ENCODE measurements at regions not wholly inside any gene's neighbourhood (a gene's known extent, or its start where the extent isn't known, plus 50 kb on each side); places are given as distances from the start of the nearest gene placed in this dataset.

DNA sequence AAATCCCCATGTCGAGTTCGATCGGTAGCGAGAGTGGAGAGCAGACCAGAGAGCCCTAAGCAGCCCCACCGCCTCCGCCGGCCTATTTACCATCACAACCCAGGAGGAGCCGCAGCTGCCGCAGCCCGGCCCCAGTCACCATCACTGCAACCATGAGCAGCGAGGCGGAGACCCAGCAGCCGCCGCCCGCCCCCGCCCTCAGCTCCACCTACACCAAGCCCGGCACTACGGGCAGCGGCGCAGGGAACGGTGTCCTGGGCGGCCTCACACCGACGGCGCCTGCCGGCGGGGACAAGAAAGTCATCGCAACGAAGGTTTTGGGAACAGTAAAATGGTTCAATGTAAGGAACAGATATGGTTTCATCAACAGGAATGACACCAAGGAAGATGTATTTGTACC is 89.5 kb upstream of the TPM1 start:
- TF ChIP-seq, protein P1, sequence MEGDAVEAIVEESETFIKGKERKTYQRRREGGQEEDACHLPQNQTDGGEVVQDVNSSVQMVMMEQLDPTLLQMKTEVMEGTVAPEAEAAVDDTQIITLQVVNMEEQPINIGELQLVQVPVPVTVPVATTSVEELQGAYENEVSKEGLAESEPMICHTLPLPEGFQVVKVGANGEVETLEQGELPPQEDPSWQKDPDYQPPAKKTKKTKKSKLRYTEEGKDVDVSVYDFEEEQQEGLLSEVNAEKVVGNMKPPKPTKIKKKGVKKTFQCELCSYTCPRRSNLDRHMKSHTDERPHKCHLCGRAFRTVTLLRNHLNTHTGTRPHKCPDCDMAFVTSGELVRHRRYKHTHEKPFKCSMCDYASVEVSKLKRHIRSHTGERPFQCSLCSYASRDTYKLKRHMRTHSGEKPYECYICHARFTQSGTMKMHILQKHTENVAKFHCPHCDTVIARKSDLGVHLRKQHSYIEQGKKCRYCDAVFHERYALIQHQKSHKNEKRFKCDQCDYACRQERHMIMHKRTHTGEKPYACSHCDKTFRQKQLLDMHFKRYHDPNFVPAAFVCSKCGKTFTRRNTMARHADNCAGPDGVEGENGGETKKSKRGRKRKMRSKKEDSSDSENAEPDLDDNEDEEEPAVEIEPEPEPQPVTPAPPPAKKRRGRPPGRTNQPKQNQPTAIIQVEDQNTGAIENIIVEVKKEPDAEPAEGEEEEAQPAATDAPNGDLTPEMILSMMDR (IDR thresholded peaks at IDR 0.05; ENCODE audit: low read length) = no peak
- no peak for TF ChIP-seq EZH2 (optimal IDR thresholded peaks at IDR 0.05; ENCODE audit: low read depth, low read length)

Measured in MM.1S (cell line).